D341Med (cell line): ENCODE measurements at regions not wholly inside any gene's neighbourhood (a gene's known extent, or its start where the extent isn't known, plus 50 kb on each side); places are given as distances from the start of the nearest gene placed in this dataset.
"Not testable (repeated sequence)": the region's sequence is repeated elsewhere in the genome, so short reads cannot be mapped to it uniquely, and the experiment has no call there.

Experiments used
- DNase-seq: peaks from one replicate; pipeline ENCODE4 v3.0.0; 2012; ENCODE audit warnings: low spot score

- not testable (repeated sequence) for DNase-seq
Measured at GRCh38 chr11:92027136-92027535, 197.5 kb upstream of the FAT3 start.

GRCh38 chr11:92026664-92027063 is 198.0 kb upstream of the FAT3 start:
- DNase-seq, result no peak

GRCh38 chr11:92024788-92025187 is 199.8 kb upstream of the FAT3 start:
- DNase-seq, result no peak

- DNase-seq, result no peak
Measured at GRCh38 chr11:92022499-92022898, 202.1 kb upstream of the FAT3 start.

- DNase-seq, result no peak
Measured at GRCh38 chr11:92018332-92018731, 206.3 kb upstream of the FAT3 start.

GRCh38 chr11:92008249-92008648 is 216.4 kb upstream of the FAT3 start:
- no peak for DNase-seq

GRCh38 chr11:92002568-92002967 is 222.1 kb upstream of the FAT3 start:
- no peak for DNase-seq

- no peak for DNase-seq
Measured at GRCh38 chr11:91998481-91998880, 226.1 kb upstream of the FAT3 start.

- DNase-seq, result no peak
Measured at GRCh38 chr11:91997226-91997625, 227.4 kb upstream of the FAT3 start.

- DNase-seq, result no peak
Measured at GRCh38 chr11:91996526-91996925, 228.1 kb upstream of the FAT3 start.

- DNase-seq, result not testable (repeated sequence)
Measured at GRCh38 chr11:91988443-91988842, 236.2 kb upstream of the FAT3 start.

- DNase-seq, result no peak
Measured at GRCh38 chr11:91986218-91986617, 238.4 kb upstream of the FAT3 start.

- no peak for DNase-seq
Measured at GRCh38 chr11:91984033-91984584, 240.5 kb upstream of the FAT3 start.

- no peak for DNase-seq
Measured at GRCh38 chr11:91981995-91982394, 242.6 kb upstream of the FAT3 start.

- DNase-seq, result no peak
Measured at GRCh38 chr11:91979775-91980174, 244.8 kb upstream of the FAT3 start.

GRCh38 chr11:91978747-91979146 is 245.9 kb upstream of the FAT3 start:
- no peak for DNase-seq

- DNase-seq, result no peak
Measured at GRCh38 chr11:91972665-91973266, 251.9 kb upstream of the FAT3 start.

- DNase-seq, result no peak
Measured at GRCh38 chr11:91970624-91971023, 254.0 kb upstream of the FAT3 start.

- DNase-seq, result no peak
Measured at GRCh38 chr11:91969486-91969885, 255.1 kb upstream of the FAT3 start.

- DNase-seq, result no peak
Measured at GRCh38 chr11:91967691-91968045, 256.9 kb upstream of the FAT3 start.

GRCh38 chr11:91967026-91967690 is 257.5 kb upstream of the FAT3 start:
- DNase-seq, result no peak

- DNase-seq, result no peak
Measured at GRCh38 chr11:91966368-91966767, 258.2 kb upstream of the FAT3 start.

- no peak for DNase-seq
Measured at GRCh38 chr11:91960770-91961169, 263.8 kb upstream of the FAT3 start.

- no peak for DNase-seq
Measured at GRCh38 chr11:91959411-91959810, 265.2 kb upstream of the FAT3 start.
